WI38 (cell line): ENCODE measurements at regions not wholly inside any gene's neighbourhood (a gene's known extent, or its start where the extent isn't known, plus 50 kb on each side); places are given as distances from the start of the nearest gene placed in this dataset.

Source experiments
- H3K4me3 ChIP-seq: 2 replicates; pipeline ENCODE4 v1.5.1; 2011; ENCODE audit warnings: low read depth, mild to moderate bottlenecking, control low read depth, low read length
- CTCF ChIP-seq: IDR thresholded peaks from 2 replicates; pipeline ENCODE4 v1.5.1; 2012; ENCODE audit warnings: low read depth, mild to moderate bottlenecking, control low read depth, low read length

- TF ChIP-seq CTCF = no peak
These were observed 50.7 kb upstream of the ACOT11 start for GRCh38 chr1:54497338-54497737.

GRCh38 chr1:54495954-54496353 lies 52.1 kb upstream of the ACOT11 start:
- H3K4me3 ChIP-seq = no peak overlapping the region
- TF ChIP-seq CTCF = no peak

More at GRCh38 chr1:54497338-54497737, 50.7 kb upstream of the ACOT11 start:
- no peak overlapping the region for H3K4me3 ChIP-seq

- no peak for TF ChIP-seq CTCF
- no peak overlapping the region for H3K4me3 ChIP-seq
These were observed 54.4 kb upstream of the ACOT11 start for GRCh38 chr1:54493608-54494007.

GRCh38 chr1:54490361-54491248 lies 57.4 kb upstream of the ACOT11 start:
- no peak overlapping the region for H3K4me3 ChIP-seq

GRCh38 chr1:54489627-54490250 lies 58.3 kb upstream of the ACOT11 start:
- TF ChIP-seq CTCF = no peak
- peak overlapping the region; percentile 62 for H3K4me3 ChIP-seq

More at GRCh38 chr1:54490361-54491248, 57.4 kb upstream of the ACOT11 start:
- no peak for TF ChIP-seq CTCF

GRCh38 chr1:54488779-54489626 lies 59.0 kb upstream of the ACOT11 start:
- peak overlapping the region; percentile 62 for H3K4me3 ChIP-seq

More at GRCh38 chr1:54488779-54489626, 59.0 kb upstream of the ACOT11 start:
- TF ChIP-seq CTCF = peak; percentile 85
